Lower leg skin (tissue), 4 donors: ENCODE measurements at regions not wholly inside any gene's neighbourhood (a gene's known extent, or its start where the extent isn't known, plus 50 kb on each side); places are given as distances from the start of the nearest gene placed in this dataset.

ENCODE experiments used
- DNase-seq, 2 donors: peaks; one replicate each; pipeline ENCODE4 v3.0.0-alpha.2; 2019; ENCODE audit warnings: low spot score in 2 of 2
- H3K4me3 ChIP-seq: fragments of 200-600 bp; sonication (generic); 2 replicates; pipeline ENCODE4 v1.5.1; 2017; ENCODE audit warnings: mild to moderate bottlenecking, low read depth; ENCODE audit not compliant: poor library complexity, severe bottlenecking
- POLR2A ChIP-seq, 2 donors: fragments of 450-650 bp; IDR thresholded peaks; one replicate each; pipeline ENCODE4 v1.6.1; 2016 to 2017; ENCODE audit warnings: antibody characterized with exemption in 2 of 2, mild to moderate bottlenecking in 1 of 2, moderate library complexity in 1 of 2
- WGBS, 2 donors: methylation state at CpG; one replicate each; pipeline ENCODE4 v1.1.5; 2018; 5-methylcytosine and 5-hydroxymethylcytosine counted together
- intact Hi-C: fragments of 100-400 bp; cut with DNase I; formaldehyde crosslinking; loops from one replicate; pipeline ENCODE4 v1.15.0; 2023; ENCODE audit warnings: low total_unique reads
- TF ChIP-seq, protein P1 (sequence below), 3 donors: fragments of 450-650 bp; IDR thresholded peaks; one replicate each; pipeline ENCODE4 v1.5.1; 2016; ENCODE audit warnings: antibody characterized with exemption in 3 of 3, mild to moderate bottlenecking in 3 of 3, moderate library complexity in 2 of 3

DNA sequence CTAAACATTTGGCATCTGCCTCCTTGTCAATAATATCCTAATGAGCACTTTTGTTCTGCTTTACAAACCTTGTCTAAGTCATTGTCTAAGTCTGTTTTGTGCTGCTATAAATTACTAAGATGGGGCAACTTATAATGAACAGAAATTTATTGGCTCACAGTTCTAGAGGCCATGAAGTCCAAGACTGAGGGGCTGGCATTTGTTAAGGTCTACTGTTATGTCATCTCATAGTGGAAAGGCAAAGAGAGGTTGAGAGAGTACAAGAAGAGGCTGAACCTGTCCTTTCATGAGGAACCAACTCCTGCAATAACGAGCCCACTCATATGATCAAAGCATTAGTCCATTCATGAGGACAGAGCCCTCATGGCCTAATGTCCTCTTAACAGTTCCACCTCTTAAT, 72.7 kb upstream of the KLF12 start:
- 92 to 95% methylated on average over 1 of the region's 1 CpG for WGBS, 2 donors
- no peak overlapping the region for H3K4me3 ChIP-seq
- no peak for DNase-seq
- intact Hi-C loops, result no loop called here
- TF ChIP-seq POLR2A (IDR thresholded peaks at IDR 0.05), result no peak
- TF ChIP-seq, protein P1, sequence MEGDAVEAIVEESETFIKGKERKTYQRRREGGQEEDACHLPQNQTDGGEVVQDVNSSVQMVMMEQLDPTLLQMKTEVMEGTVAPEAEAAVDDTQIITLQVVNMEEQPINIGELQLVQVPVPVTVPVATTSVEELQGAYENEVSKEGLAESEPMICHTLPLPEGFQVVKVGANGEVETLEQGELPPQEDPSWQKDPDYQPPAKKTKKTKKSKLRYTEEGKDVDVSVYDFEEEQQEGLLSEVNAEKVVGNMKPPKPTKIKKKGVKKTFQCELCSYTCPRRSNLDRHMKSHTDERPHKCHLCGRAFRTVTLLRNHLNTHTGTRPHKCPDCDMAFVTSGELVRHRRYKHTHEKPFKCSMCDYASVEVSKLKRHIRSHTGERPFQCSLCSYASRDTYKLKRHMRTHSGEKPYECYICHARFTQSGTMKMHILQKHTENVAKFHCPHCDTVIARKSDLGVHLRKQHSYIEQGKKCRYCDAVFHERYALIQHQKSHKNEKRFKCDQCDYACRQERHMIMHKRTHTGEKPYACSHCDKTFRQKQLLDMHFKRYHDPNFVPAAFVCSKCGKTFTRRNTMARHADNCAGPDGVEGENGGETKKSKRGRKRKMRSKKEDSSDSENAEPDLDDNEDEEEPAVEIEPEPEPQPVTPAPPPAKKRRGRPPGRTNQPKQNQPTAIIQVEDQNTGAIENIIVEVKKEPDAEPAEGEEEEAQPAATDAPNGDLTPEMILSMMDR (IDR thresholded peaks at IDR 0.05), result no peak

DNA sequence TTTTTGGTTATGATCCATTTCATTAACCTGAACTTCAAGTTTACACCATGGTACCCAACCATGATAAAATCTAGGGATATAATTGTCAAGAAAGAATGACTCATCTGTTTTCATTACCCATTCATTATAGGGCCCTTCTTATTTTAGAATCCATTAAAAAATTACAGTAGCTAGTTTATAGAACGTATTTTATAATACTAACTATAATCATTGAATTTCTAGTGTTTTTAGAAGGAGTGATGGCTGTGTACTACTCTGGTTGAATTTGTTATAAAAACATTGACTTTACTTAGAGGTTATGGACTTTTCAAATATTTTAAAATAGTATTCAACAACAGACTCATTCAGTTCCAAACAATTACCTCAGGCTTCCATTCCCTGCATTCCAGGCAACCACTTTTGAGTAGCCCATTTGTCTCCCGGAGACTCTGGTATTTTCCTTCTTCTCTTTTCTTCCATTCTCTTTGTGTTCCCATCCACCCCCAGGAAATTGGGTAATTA, 71.9 kb upstream of the KLF12 start:
- TF ChIP-seq, protein P1 (IDR thresholded peaks at IDR 0.05), result no peak
- no peak for TF ChIP-seq POLR2A (IDR thresholded peaks at IDR 0.05)
- DNase-seq, result no peak
- no peak overlapping the region for H3K4me3 ChIP-seq
- intact Hi-C loops, result no loop called here
- WGBS, 2 donors, result 47 to 48% methylated on average over 2 of the region's 2 CpGs

DNA sequence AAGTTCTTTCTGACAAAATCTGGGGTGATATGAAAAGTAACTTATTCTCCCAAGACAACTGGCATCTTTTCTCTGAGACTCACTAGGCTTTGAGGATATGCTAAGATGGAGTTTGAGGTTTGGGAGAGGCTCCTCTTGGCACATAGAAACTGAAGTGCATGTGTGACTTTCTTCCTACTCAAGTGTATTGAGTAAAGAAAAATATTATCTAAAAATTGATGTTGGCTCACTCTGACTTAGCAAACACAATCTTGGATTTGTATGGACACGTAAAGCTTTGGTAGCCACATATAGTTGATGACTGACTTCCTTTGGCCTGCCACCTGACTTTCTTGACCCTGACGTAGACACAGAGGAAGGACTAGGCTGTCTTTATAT, 71.1 kb upstream of the KLF12 start:
- intact Hi-C loops, result no loop called here
- H3K4me3 ChIP-seq, result no peak overlapping the region
- TF ChIP-seq, protein P1 (IDR thresholded peaks at IDR 0.05), result no peak
- no peak for TF ChIP-seq POLR2A (IDR thresholded peaks at IDR 0.05)
- no peak for DNase-seq
- 74 to 80% methylated on average over 2 of the region's 2 CpGs for WGBS, 2 donors

DNA sequence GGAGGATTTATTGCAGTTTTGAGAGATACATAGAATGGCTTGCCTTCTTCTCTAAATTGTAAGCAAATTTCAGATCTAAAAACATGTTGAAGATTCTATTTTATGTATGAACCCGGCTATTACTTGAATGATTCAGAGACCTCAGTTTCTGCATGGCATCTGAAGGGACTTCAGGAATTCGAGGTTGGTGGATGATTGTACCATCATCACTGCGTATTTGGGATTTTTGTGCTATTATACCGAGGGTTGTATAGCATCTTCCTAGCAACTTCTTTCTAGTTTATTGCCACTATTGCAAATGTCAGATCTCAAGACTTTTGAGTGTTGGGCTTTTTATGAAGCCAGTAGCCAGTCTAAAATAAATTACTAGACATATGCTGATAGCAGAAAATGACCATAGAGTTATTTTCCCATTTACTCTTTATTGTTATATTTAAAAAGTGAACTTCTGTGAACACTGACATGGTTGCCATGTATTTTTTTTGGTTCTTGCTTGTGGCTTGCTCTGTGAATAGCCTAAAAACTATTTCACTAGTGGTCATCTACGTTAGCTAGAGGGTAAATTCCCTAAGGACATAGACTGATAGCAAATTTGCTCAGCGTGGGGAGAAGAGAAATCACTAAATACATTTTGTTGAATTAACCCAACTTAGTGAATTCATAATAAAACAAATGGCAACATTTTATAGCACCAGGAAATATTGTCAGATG, 70.6 kb upstream of the KLF12 start:
- DNase-seq, result no peak
- WGBS, 2 donors, result 89 to 91% methylated on average over 6 of the region's 6 CpGs
- intact Hi-C loops, result no loop called here
- H3K4me3 ChIP-seq, result no peak overlapping the region
- TF ChIP-seq, protein P1 (IDR thresholded peaks at IDR 0.05), result no peak
- no peak for TF ChIP-seq POLR2A (IDR thresholded peaks at IDR 0.05)

DNA sequence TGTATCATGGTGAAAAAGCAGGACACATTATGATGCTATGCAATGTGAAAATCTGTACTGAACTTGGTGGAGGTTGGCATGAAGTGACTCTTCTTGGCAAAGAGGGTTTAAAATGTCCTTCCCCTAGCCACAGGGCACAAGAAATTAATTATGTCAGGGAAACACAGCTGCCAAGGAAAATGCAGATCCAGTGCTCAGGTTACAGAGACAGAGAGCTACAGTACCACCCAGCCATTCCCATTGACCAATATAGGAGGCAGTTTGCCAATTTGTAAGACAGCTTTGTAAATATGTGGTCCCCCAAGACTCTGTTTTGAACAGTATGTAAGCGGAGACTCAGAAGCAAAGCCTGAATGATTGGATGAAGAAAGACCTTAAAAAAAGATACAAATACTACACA, 69.4 kb upstream of the KLF12 start:
- DNase-seq, result no peak
- no peak overlapping the region for H3K4me3 ChIP-seq
- intact Hi-C loops, result no loop called here
- 80 to 93% methylated on average over 1 of the region's 1 CpG for WGBS, 2 donors
- TF ChIP-seq, protein P1 (IDR thresholded peaks at IDR 0.05), result no peak
- TF ChIP-seq POLR2A (IDR thresholded peaks at IDR 0.05), result no peak
